ENCODE measurements at regions not wholly inside any gene's neighbourhood (a gene's known extent, or its start where the extent isn't known, plus 50 kb on each side); places are given as distances from the start of the nearest gene placed in this dataset.

GRCh38 chr5:12384005-12384404 is 479.8 kb upstream of the CTNND2 start:
- H3K4me3 ChIP-seq (ENCODE audit: low read length) = no peak overlapping the region

GRCh38 chr5:12367973-12368372 is 463.7 kb upstream of the CTNND2 start:
- Histone ChIP-seq H3K9me2 (replicated peaks; ENCODE audit: insufficient read depth, low read length) (no peaks in the 10 kb centered on the region), H3K27ac (ENCODE audit: low read length) (no peak overlapping the region), H3K79me2 (ENCODE audit: low read length) (no peaks in the 10 kb centered on the region), H3K4me2 (ENCODE audit: low read depth, low read length, poor library complexity, severe bottlenecking) (no peak overlapping the region), H3K9ac (ENCODE audit: low read length) (no peak overlapping the region), H3K4me3 (ENCODE audit: low read length) (no peak overlapping the region), H3K4me1 (ENCODE audit: low read length) (no peaks in the 10 kb centered on the region), H3K36me3 (ENCODE audit: insufficient read depth, low read length) (no peaks in the 10 kb centered on the region), H4K20me1 (ENCODE audit: insufficient read depth, low read depth, low read length) (no peaks in the 10 kb centered on the region), H3K27me3 (ENCODE audit: low read length) (no peaks in the 10 kb centered on the region), H2AFZ (ENCODE audit: low read length) (no peak overlapping the region), H3K9me3 (ENCODE audit: low read length) (peaks cover 30% of the 10 kb centered on the region)
- no peak for DNase-seq

More at GRCh38 chr5:12384005-12384404, 479.8 kb upstream of the CTNND2 start:
- Histone ChIP-seq H3K9me3 (ENCODE audit: low read length) (peaks cover 31% of the 10 kb centered on the region), H3K27me3 (ENCODE audit: low read length) (no peaks in the 10 kb centered on the region), H3K4me1 (ENCODE audit: low read length) (no peaks in the 10 kb centered on the region), H2AFZ (ENCODE audit: low read length) (no peak overlapping the region), H3K27ac (ENCODE audit: low read length) (no peak overlapping the region), H4K20me1 (ENCODE audit: insufficient read depth, low read depth, low read length) (no peaks in the 10 kb centered on the region), H3K9me2 (replicated peaks; ENCODE audit: insufficient read depth, low read length) (no peaks in the 10 kb centered on the region), H3K9ac (ENCODE audit: low read length) (no peak overlapping the region), H3K79me2 (ENCODE audit: low read length) (no peaks in the 10 kb centered on the region), H3K4me2 (ENCODE audit: low read depth, low read length, poor library complexity, severe bottlenecking) (no peak overlapping the region), H3K36me3 (ENCODE audit: insufficient read depth, low read length) (no peaks in the 10 kb centered on the region)
- DNase-seq = no peak

GRCh38 chr5:12360218-12360617 is 456.0 kb upstream of the CTNND2 start:
- Histone ChIP-seq H2AFZ (ENCODE audit: low read length) (no peak overlapping the region), H3K9ac (ENCODE audit: low read length) (no peak overlapping the region), H3K27ac (ENCODE audit: low read length) (no peak overlapping the region), H3K79me2 (ENCODE audit: low read length) (no peaks in the 10 kb centered on the region), H3K27me3 (ENCODE audit: low read length) (no peaks in the 10 kb centered on the region), H3K9me2 (replicated peaks; ENCODE audit: insufficient read depth, low read length) (no peaks in the 10 kb centered on the region; the same call in 1 of the 2 replicates), H3K4me1 (ENCODE audit: low read length) (no peaks in the 10 kb centered on the region), H3K9me3 (ENCODE audit: low read length) (peaks cover 25% of the 10 kb centered on the region), H3K4me2 (ENCODE audit: low read depth, low read length, poor library complexity, severe bottlenecking) (no peak overlapping the region), H3K36me3 (ENCODE audit: insufficient read depth, low read length) (no peaks in the 10 kb centered on the region), H3K4me3 (ENCODE audit: low read length) (no peak overlapping the region), H4K20me1 (ENCODE audit: insufficient read depth, low read depth, low read length) (no peaks in the 10 kb centered on the region)
- DNase-seq = no peak

- no peaks in the 10 kb centered on the region for H4K20me1 ChIP-seq (ENCODE audit: insufficient read depth, low read depth, low read length)
- no peak for DNase-seq
- no peaks in the 10 kb centered on the region; the same call in 1 of the 2 replicates for H3K9me2 ChIP-seq (replicated peaks; ENCODE audit: insufficient read depth, low read length)
Observed at GRCh38 chr5:12358371-12359090, 454.3 kb upstream of the CTNND2 start.

GRCh38 chr5:12357626-12358025 is 453.4 kb upstream of the CTNND2 start:
- no peaks in the 10 kb centered on the region for H3K79me2 ChIP-seq (ENCODE audit: low read length)
- H3K9ac ChIP-seq (ENCODE audit: low read length) = no peak overlapping the region
- H3K9me3 ChIP-seq (ENCODE audit: low read length) = peaks cover 25% of the 10 kb centered on the region
- no peak overlapping the region for H3K27ac ChIP-seq (ENCODE audit: low read length)
- H3K4me2 ChIP-seq (ENCODE audit: low read depth, low read length, poor library complexity, severe bottlenecking) = no peak overlapping the region
- no peaks in the 10 kb centered on the region for H3K36me3 ChIP-seq (ENCODE audit: insufficient read depth, low read length)
- no peaks in the 10 kb centered on the region for H3K4me1 ChIP-seq (ENCODE audit: low read length)
- DNase-seq = no peak
- no peaks in the 10 kb centered on the region for H3K27me3 ChIP-seq (ENCODE audit: low read length)
- H3K4me3 ChIP-seq (ENCODE audit: low read length) = no peak overlapping the region
- H4K20me1 ChIP-seq (ENCODE audit: insufficient read depth, low read depth, low read length) = no peaks in the 10 kb centered on the region
- no peak overlapping the region; the same call in 1 of the 2 replicates for H2AFZ ChIP-seq (ENCODE audit: low read length)
- H3K9me2 ChIP-seq (replicated peaks; ENCODE audit: insufficient read depth, low read length) = no peaks in the 10 kb centered on the region; the same call in 1 of the 2 replicates

More at GRCh38 chr5:12358371-12359090, 454.3 kb upstream of the CTNND2 start:
- Histone ChIP-seq H3K4me1 (ENCODE audit: low read length) (no peaks in the 10 kb centered on the region), H3K36me3 (ENCODE audit: insufficient read depth, low read length) (no peaks in the 10 kb centered on the region), H3K79me2 (ENCODE audit: low read length) (no peaks in the 10 kb centered on the region), H3K9me3 (ENCODE audit: low read length) (peaks cover 28% of the 10 kb centered on the region), H3K27me3 (ENCODE audit: low read length) (no peaks in the 10 kb centered on the region), H3K9ac (ENCODE audit: low read length) (no peak overlapping the region), H3K27ac (ENCODE audit: low read length) (no peak overlapping the region), H3K4me3 (ENCODE audit: low read length) (no peak overlapping the region), H3K4me2 (ENCODE audit: low read depth, low read length, poor library complexity, severe bottlenecking) (no peak overlapping the region), H2AFZ (ENCODE audit: low read length) (no peak overlapping the region)

- Histone ChIP-seq H3K79me2 (ENCODE audit: low read length) (no peaks in the 10 kb centered on the region), H3K4me2 (ENCODE audit: low read depth, low read length, poor library complexity, severe bottlenecking) (no peak overlapping the region), H3K9me2 (replicated peaks; ENCODE audit: insufficient read depth, low read length) (no peaks in the 10 kb centered on the region; the same call in 1 of the 2 replicates), H3K9ac (ENCODE audit: low read length) (no peak overlapping the region), H2AFZ (ENCODE audit: low read length) (no peak overlapping the region), H3K4me3 (ENCODE audit: low read length) (no peak overlapping the region), H3K27ac (ENCODE audit: low read length) (no peak overlapping the region), H3K36me3 (ENCODE audit: insufficient read depth, low read length) (no peaks in the 10 kb centered on the region), H4K20me1 (ENCODE audit: insufficient read depth, low read depth, low read length) (no peaks in the 10 kb centered on the region), H3K9me3 (ENCODE audit: low read length) (peaks cover 32% of the 10 kb centered on the region), H3K27me3 (ENCODE audit: low read length) (no peaks in the 10 kb centered on the region), H3K4me1 (ENCODE audit: low read length) (no peaks in the 10 kb centered on the region)
- no peak for DNase-seq
Observed at GRCh38 chr5:12354686-12355085, 450.4 kb upstream of the CTNND2 start.

GRCh38 chr5:12343558-12343957 is 439.3 kb upstream of the CTNND2 start:
- no peaks in the 10 kb centered on the region for H3K4me1 ChIP-seq (ENCODE audit: low read length)
- H3K27me3 ChIP-seq (ENCODE audit: low read length) = no peaks in the 10 kb centered on the region
- H3K9ac ChIP-seq (ENCODE audit: low read length) = no peak overlapping the region
- no peaks in the 10 kb centered on the region for H3K9me2 ChIP-seq (replicated peaks; ENCODE audit: insufficient read depth, low read length)
- DNase-seq = no peak
- H3K9me3 ChIP-seq (ENCODE audit: low read length) = peaks cover 27% of the 10 kb centered on the region
- H2AFZ ChIP-seq (ENCODE audit: low read length) = no peak overlapping the region
- no peaks in the 10 kb centered on the region for H3K36me3 ChIP-seq (ENCODE audit: insufficient read depth, low read length)
- H3K4me3 ChIP-seq (ENCODE audit: low read length) = no peak overlapping the region
- H4K20me1 ChIP-seq (ENCODE audit: insufficient read depth, low read depth, low read length) = no peaks in the 10 kb centered on the region
- no peak overlapping the region for H3K4me2 ChIP-seq (ENCODE audit: low read depth, low read length, poor library complexity, severe bottlenecking)
- no peak overlapping the region for H3K27ac ChIP-seq (ENCODE audit: low read length)
- no peaks in the 10 kb centered on the region for H3K79me2 ChIP-seq (ENCODE audit: low read length)

GRCh38 chr5:12335938-12336337 is 431.7 kb upstream of the CTNND2 start:
- H3K4me1 ChIP-seq (ENCODE audit: low read length) = no peaks in the 10 kb centered on the region
- H3K9me3 ChIP-seq (ENCODE audit: low read length) = peaks cover 41% of the 10 kb centered on the region
- no peak overlapping the region for H3K4me3 ChIP-seq (ENCODE audit: low read length)
- no peak overlapping the region for H3K4me2 ChIP-seq (ENCODE audit: low read depth, low read length, poor library complexity, severe bottlenecking)
- no peaks in the 10 kb centered on the region for H3K36me3 ChIP-seq (ENCODE audit: insufficient read depth, low read length)
- no peaks in the 10 kb centered on the region for H4K20me1 ChIP-seq (ENCODE audit: insufficient read depth, low read depth, low read length)
- no peak overlapping the region for H2AFZ ChIP-seq (ENCODE audit: low read length)
- no peaks in the 10 kb centered on the region for H3K79me2 ChIP-seq (ENCODE audit: low read length)
- H3K27ac ChIP-seq (ENCODE audit: low read length) = no peak overlapping the region
- no peak for DNase-seq
- H3K9me2 ChIP-seq (replicated peaks; ENCODE audit: insufficient read depth, low read length) = no peaks in the 10 kb centered on the region
- no peaks in the 10 kb centered on the region for H3K27me3 ChIP-seq (ENCODE audit: low read length)
- no peak overlapping the region for H3K9ac ChIP-seq (ENCODE audit: low read length)

Data from Karpas-422 (cell line).